SH-SY5Y (cell line): ENCODE measurements at regions not wholly inside any gene's neighbourhood (a gene's known extent, or its start where the extent isn't known, plus 50 kb on each side); places are given as distances from the start of the nearest gene placed in this dataset.

Source experiments
- GATA2 ChIP-seq: IDR thresholded peaks from 2 replicates; pipeline ENCODE4 v1.6.1; 2011; ENCODE audit warnings: mild to moderate bottlenecking, low read depth, low read length
- GATA3 ChIP-seq: IDR thresholded peaks from 2 replicates; pipeline ENCODE4 v1.6.1; 2011; ENCODE audit warnings: low read depth, mild to moderate bottlenecking, low read length, moderate library complexity

GRCh38 chr12:87116780-87117179 lies 860.6 kb upstream of the MGAT4C start:
- TF ChIP-seq GATA3, result no peak
- no peak for TF ChIP-seq GATA2
